ENCODE measurements at regions not wholly inside any gene's neighbourhood (a gene's known extent, or its start where the extent isn't known, plus 50 kb on each side); places are given as distances from the start of the nearest gene placed in this dataset.

DNA sequence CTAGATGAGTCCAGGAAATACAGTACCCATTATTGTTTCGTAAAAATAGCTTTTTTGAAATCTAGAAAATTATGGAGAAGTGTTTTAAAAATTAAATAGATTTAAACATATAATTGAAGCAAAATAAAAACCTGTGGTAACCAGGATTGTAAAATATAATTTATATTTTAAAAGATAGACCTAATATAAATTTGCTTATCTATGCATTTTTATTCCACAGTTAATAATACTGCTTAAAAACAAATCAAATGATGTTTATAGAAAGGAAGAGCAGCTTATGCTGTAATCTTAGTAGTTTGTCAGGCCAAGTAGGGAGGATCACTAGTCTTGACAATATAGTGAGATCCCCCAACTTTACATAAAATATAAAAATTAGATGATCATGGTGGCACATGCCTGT lies 388.9 kb upstream of the CNTNAP5 start:
- WGBS, 3 donors, result 38 to 84% (median 80%) methylated on average over 1 of the region's 1 CpG
- H3K9me3 ChIP-seq, result no peaks in the 10 kb centered on the region
- intact Hi-C loops (cut with DNase I), result no loop called here
- H3K27me3 ChIP-seq, result no peaks in the 10 kb centered on the region
- H3K4me1 ChIP-seq (ENCODE audit: insufficient read depth), result no peaks in the 10 kb centered on the region
- H3K36me3 ChIP-seq, result no peaks in the 10 kb centered on the region
- no peak overlapping the region for H3K27ac ChIP-seq
- DNase-seq, result no peak
- TF ChIP-seq POLR2A (IDR thresholded peaks at IDR 0.05) (no peak), EP300 (IDR thresholded peaks at IDR 0.05) (no peak)
- TF ChIP-seq, protein P1, sequence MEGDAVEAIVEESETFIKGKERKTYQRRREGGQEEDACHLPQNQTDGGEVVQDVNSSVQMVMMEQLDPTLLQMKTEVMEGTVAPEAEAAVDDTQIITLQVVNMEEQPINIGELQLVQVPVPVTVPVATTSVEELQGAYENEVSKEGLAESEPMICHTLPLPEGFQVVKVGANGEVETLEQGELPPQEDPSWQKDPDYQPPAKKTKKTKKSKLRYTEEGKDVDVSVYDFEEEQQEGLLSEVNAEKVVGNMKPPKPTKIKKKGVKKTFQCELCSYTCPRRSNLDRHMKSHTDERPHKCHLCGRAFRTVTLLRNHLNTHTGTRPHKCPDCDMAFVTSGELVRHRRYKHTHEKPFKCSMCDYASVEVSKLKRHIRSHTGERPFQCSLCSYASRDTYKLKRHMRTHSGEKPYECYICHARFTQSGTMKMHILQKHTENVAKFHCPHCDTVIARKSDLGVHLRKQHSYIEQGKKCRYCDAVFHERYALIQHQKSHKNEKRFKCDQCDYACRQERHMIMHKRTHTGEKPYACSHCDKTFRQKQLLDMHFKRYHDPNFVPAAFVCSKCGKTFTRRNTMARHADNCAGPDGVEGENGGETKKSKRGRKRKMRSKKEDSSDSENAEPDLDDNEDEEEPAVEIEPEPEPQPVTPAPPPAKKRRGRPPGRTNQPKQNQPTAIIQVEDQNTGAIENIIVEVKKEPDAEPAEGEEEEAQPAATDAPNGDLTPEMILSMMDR (IDR thresholded peaks at IDR 0.05), result no peak
- no peak overlapping the region for H3K4me3 ChIP-seq

DNA sequence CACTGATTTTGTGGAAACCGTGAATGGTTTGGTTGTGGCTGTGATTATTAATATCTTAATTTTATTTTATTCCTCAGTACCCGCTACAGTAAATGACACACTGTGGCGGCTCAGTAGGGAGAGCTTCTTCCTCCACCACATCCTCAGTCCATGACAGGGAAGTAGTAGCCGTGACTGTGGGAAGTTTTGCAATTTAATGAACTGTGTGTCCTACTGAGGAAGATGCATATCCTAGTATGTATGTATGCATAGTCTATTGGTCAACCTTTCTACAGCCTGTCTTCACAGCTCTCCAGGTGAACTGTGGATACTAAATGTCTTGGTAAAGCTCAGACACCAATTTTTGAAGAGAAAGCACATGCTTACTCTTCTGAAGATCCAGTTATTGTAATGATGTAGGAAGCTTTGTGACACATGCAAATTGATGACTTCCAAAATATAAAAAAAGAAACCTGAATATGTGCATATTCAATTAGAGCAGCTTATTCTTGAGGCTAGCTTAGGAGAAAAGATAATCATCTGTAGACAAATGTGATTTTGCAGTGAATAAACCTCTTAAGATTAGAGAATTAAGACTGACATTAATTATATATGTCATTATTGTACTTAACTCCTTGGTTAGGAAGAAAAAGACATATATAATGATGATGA lies 384.3 kb upstream of the CNTNAP5 start:
- no peak for DNase-seq
- Histone ChIP-seq H3K27me3 (no peaks in the 10 kb centered on the region), H3K9me3 (no peaks in the 10 kb centered on the region), H3K4me1 (ENCODE audit: insufficient read depth) (no peaks in the 10 kb centered on the region), H3K4me3 (no peak overlapping the region), H3K36me3 (no peaks in the 10 kb centered on the region), H3K27ac (no peak overlapping the region)
- TF ChIP-seq POLR2A (IDR thresholded peaks at IDR 0.05) (no peak), EP300 (IDR thresholded peaks at IDR 0.05) (no peak)
- TF ChIP-seq, protein P1 (IDR thresholded peaks at IDR 0.05), result no peak
- intact Hi-C loops (cut with DNase I), result no loop called here
- 85 to 95% (median 94%) methylated on average over 4 of the region's 4 CpGs for WGBS, 3 donors

DNA sequence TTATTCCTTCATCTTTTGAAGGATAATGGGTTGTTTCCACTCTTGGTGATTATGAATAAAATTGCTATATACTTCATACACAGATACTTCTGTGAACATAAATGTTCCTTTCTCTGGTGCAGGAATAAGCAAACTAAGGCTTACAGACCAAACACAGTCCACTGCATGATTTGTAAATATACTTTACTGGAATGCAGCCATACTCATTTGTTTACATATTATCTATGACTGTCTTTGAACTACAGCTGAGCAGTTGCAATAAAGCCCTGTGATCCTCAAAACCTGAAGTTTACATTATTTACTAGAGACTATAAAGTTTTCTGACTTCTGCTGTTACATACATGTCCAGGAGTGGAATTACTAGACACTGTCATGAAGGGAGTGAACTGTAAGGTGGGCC lies 381.0 kb upstream of the CNTNAP5 start:
- no peak for DNase-seq
- no peaks in the 10 kb centered on the region for H3K27me3 ChIP-seq
- no peaks in the 10 kb centered on the region for H3K9me3 ChIP-seq
- no peaks in the 10 kb centered on the region for H3K36me3 ChIP-seq
- intact Hi-C loops (cut with DNase I), result no loop called here
- H3K4me1 ChIP-seq (ENCODE audit: insufficient read depth), result no peaks in the 10 kb centered on the region
- TF ChIP-seq, protein P1 (IDR thresholded peaks at IDR 0.05), result no peak
- no peak for TF ChIP-seq POLR2A (IDR thresholded peaks at IDR 0.05)
- no peak for TF ChIP-seq EP300 (IDR thresholded peaks at IDR 0.05)
- no peak overlapping the region for H3K27ac ChIP-seq
- H3K4me3 ChIP-seq, result no peak overlapping the region

DNA sequence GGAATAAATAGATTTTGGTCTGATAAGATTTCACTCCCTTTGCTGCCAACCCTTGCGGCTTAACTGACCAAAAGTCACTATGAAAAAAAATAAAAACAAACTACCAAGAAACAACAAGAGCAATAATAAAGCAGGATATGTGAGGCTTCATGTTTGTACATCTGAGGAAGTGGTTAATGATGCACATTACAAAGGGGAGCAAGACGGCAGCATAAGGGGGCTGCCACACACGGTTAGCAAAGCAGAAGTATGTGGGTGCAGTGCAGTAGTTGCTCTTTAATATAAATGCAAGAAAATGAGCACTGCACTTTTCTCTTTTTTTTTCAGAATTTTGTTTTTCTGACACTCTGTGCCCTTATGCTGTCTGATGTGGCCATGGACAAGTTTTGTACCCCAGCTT lies 377.1 kb upstream of the CNTNAP5 start:
- TF ChIP-seq POLR2A (IDR thresholded peaks at IDR 0.05), result no peak
- TF ChIP-seq, protein P1 (IDR thresholded peaks at IDR 0.05), result no peak
- TF ChIP-seq EP300 (IDR thresholded peaks at IDR 0.05), result no peak
- H3K36me3 ChIP-seq, result no peaks in the 10 kb centered on the region
- H3K4me3 ChIP-seq, result no peak overlapping the region
- H3K27me3 ChIP-seq, result no peaks in the 10 kb centered on the region
- WGBS, 3 donors, result 61 to 69% (median 65%) methylated on average over 3 of the region's 3 CpGs
- no peaks in the 10 kb centered on the region for H3K4me1 ChIP-seq (ENCODE audit: insufficient read depth)
- intact Hi-C loops (cut with DNase I), result no loop called here
- no peaks in the 10 kb centered on the region for H3K9me3 ChIP-seq
- H3K27ac ChIP-seq, result no peak overlapping the region
- DNase-seq, result no peak

Measured in ovary (tissue), 7 donors.